RWPE2 (cell line): ENCODE measurements at regions not wholly inside any gene's neighbourhood (a gene's known extent, or its start where the extent isn't known, plus 50 kb on each side); places are given as distances from the start of the nearest gene placed in this dataset.

ENCODE experiments used
- ATAC-seq: fragments of 200-7000 bp; cut with Tn5 transposase; 3 replicates; pipeline ENCODE4 v1.9.1; 2021; ENCODE audit warnings: low read depth
- DNase-seq: peaks from one replicate; pipeline ENCODE4 v3.0.0-alpha.2; 2020; ENCODE audit warnings: low spot score
- H3K27ac ChIP-seq: fragments of 450-650 bp; 2 replicates; pipeline ENCODE4 v1.5.1; 2017; ENCODE audit warnings: mild to moderate bottlenecking; ENCODE audit not compliant: poor library complexity, severe bottlenecking
- H3K27me3 ChIP-seq: fragments of 250-450 bp; sonication (Bioruptor Pico); 2 replicates; pipeline ENCODE4 v1.5.1; 2021; ENCODE audit warnings: mild to moderate bottlenecking, moderate library complexity; ENCODE audit not compliant: insufficient read depth, poor library complexity, severe bottlenecking
- H3K36me3 ChIP-seq: fragments of 250-450 bp; sonication (Bioruptor Pico); 2 replicates; pipeline ENCODE4 v1.5.1; 2020; ENCODE audit warnings: low read depth, mild to moderate bottlenecking, moderate library complexity
- H3K4me1 ChIP-seq: fragments of 250-450 bp; sonication (Bioruptor Pico); 2 replicates; pipeline ENCODE4 v1.5.1; 2021; ENCODE audit warnings: mild to moderate bottlenecking, moderate library complexity; ENCODE audit not compliant: insufficient read depth, poor library complexity, severe bottlenecking
- H3K4me3 ChIP-seq: fragments of 250-450 bp; sonication (Bioruptor Pico); 2 replicates; pipeline ENCODE4 v1.5.1; 2021; ENCODE audit warnings: mild to moderate bottlenecking, moderate library complexity; ENCODE audit not compliant: severe bottlenecking
- H3K9me3 ChIP-seq: fragments of 250-450 bp; sonication (Bioruptor Pico); 2 replicates; pipeline ENCODE4 v1.5.1; 2021; ENCODE audit warnings: mild to moderate bottlenecking, moderate library complexity; ENCODE audit not compliant: severe bottlenecking
- TF ChIP-seq, protein P1 (sequence below): fragments of 450-650 bp; IDR thresholded peaks from one replicate; pipeline ENCODE4 v1.5.1; 2017; ENCODE audit warnings: mild to moderate bottlenecking, moderate library complexity; ENCODE audit not compliant: poor library complexity, severe bottlenecking

DNA sequence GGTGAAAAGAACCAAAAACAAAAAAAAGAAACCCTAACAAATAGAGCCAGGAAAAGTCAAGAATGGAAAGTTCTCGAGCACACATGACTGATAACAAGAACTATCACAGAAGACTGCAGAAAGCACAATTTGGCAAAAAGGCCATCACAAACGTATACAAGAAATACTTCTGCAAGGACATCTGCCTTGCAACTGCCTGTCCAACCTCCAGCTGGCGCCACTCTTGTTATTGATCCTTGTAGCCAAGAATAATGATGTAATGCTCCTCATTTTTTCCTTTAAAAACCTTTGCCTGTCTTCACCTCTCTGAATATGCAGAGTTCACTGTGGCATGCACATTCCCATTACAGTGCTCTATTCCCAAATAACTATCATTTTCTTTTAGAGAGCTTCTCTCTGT lies 87.9 kb upstream of the BMP5 start:
- Histone ChIP-seq H3K36me3 (no peaks in the 10 kb centered on the region), H3K4me1 (no peaks in the 10 kb centered on the region), H3K9me3 (no peaks in the 10 kb centered on the region), H3K27ac (no peak overlapping the region), H3K27me3 (no peaks in the 10 kb centered on the region), H3K4me3 (no peak overlapping the region)
- ATAC-seq, result no peak
- DNase-seq, result no peak
- TF ChIP-seq, protein P1, sequence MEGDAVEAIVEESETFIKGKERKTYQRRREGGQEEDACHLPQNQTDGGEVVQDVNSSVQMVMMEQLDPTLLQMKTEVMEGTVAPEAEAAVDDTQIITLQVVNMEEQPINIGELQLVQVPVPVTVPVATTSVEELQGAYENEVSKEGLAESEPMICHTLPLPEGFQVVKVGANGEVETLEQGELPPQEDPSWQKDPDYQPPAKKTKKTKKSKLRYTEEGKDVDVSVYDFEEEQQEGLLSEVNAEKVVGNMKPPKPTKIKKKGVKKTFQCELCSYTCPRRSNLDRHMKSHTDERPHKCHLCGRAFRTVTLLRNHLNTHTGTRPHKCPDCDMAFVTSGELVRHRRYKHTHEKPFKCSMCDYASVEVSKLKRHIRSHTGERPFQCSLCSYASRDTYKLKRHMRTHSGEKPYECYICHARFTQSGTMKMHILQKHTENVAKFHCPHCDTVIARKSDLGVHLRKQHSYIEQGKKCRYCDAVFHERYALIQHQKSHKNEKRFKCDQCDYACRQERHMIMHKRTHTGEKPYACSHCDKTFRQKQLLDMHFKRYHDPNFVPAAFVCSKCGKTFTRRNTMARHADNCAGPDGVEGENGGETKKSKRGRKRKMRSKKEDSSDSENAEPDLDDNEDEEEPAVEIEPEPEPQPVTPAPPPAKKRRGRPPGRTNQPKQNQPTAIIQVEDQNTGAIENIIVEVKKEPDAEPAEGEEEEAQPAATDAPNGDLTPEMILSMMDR, result no peak

DNA sequence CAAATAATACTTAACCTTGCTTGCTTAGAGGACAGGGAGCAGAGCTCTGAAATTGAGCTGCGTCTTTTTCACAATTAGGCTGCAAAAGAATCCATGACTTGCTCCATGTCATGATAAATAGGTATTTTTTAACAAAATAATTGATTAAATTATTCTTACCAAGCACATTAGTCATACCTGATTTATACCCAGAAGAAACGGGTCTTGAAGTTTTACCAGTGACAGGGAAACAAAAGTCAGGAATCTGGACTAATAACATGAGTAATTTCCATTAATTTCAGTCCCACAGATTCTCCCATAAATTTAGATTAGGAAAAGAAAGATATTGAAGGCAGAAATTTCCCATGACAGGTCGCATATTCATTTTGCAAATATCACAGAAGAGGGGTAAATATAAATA lies 85.0 kb upstream of the BMP5 start:
- DNase-seq (no peak), ATAC-seq (no peak)
- H3K4me1 ChIP-seq, result no peaks in the 10 kb centered on the region
- H3K4me3 ChIP-seq, result no peak overlapping the region
- H3K27ac ChIP-seq, result no peak overlapping the region
- TF ChIP-seq, protein P1, result no peak
- H3K36me3 ChIP-seq, result no peaks in the 10 kb centered on the region
- no peaks in the 10 kb centered on the region for H3K9me3 ChIP-seq
- H3K27me3 ChIP-seq, result no peaks in the 10 kb centered on the region

DNA sequence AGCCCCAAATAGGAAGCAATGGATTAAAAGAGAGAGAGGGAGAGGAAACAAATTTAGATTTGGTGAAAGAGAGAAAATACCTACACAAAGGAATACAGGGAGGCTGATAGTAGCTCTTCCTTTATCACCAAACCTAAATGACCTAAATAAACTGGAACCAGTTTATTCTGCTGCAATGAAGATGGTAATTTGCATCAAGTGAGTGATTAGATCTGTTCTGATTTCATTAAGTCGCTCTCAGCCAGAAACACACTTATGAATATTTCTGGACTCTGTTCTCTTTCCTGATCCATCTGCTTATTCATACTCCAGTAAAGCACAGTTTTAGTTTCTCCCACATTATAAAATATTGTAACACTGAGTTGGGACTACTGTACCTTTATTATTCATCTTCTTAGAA lies 83.4 kb upstream of the BMP5 start:
- no peaks in the 10 kb centered on the region for H3K9me3 ChIP-seq
- ATAC-seq, result no peak
- no peak for DNase-seq

DNA sequence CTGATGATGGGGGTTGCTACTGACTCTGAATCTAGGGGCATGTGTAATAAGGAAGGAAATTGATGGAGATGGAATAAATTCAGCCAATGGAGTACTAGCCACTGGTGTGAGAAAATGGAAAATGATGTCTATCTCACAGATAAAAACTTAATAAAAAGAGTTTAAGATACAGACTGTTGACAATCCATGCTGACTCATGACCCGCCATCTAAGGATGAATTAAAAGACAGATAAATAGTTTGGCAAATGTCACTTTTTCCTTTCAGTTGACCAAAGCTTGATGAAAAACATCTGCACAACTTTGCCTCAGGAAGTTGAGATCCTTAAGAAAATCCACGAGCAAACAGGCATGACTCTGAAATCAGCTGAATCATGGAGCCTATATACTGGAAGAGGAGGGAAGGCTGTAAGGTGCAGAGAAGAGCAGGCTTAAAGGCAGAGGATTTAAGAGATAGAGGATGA lies 82.6 kb upstream of the BMP5 start:
- DNase-seq (no peak), ATAC-seq (no peak)
- no peaks in the 10 kb centered on the region for H3K36me3 ChIP-seq
- no peaks in the 10 kb centered on the region for H3K9me3 ChIP-seq
- no peaks in the 10 kb centered on the region for H3K4me1 ChIP-seq
- H3K27ac ChIP-seq, result no peak overlapping the region
- no peak overlapping the region for H3K4me3 ChIP-seq
- TF ChIP-seq, protein P1, result no peak
- H3K27me3 ChIP-seq, result no peaks in the 10 kb centered on the region

More for the DNA sequence above, 83.4 kb upstream of the BMP5 start:
- H3K4me1 ChIP-seq, result no peaks in the 10 kb centered on the region
- H3K36me3 ChIP-seq, result no peaks in the 10 kb centered on the region
- H3K27me3 ChIP-seq, result no peaks in the 10 kb centered on the region
- TF ChIP-seq, protein P1, result no peak
- H3K27ac ChIP-seq, result no peak overlapping the region
- H3K4me3 ChIP-seq, result no peak overlapping the region

DNA sequence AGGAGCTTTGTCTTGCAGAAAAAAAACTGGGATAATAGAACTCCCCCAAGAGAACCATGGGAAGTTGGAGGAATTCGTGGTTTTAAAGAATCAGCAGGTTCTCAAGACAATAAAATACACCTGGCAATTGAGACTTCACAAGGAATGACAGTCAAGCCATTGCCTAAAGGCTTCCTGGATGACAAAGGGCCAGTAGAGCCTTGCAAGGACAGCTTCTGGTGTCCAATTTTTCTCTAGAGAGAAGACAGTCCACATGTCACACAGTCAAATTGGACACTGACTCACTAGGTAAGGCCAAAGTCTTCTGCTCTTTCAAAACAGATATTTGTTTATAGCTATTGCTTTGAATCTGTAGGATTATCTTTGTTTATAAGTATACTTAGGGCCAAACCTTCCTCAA lies 80.3 kb upstream of the BMP5 start:
- no peak overlapping the region for H3K27ac ChIP-seq
- TF ChIP-seq, protein P1, result no peak

More for the DNA sequence above, 80.3 kb upstream of the BMP5 start:
- Histone ChIP-seq H3K27me3 (no peaks in the 10 kb centered on the region), H3K9me3 (no peaks in the 10 kb centered on the region), H3K4me1 (no peaks in the 10 kb centered on the region), H3K4me3 (no peak overlapping the region), H3K36me3 (no peaks in the 10 kb centered on the region)
- ATAC-seq (no peak), DNase-seq (no peak)
